DND-41 (cell line): ENCODE measurements at regions not wholly inside any gene's neighbourhood (a gene's known extent, or its start where the extent isn't known, plus 50 kb on each side); places are given as distances from the start of the nearest gene placed in this dataset.

Experiments used
- CTCF ChIP-seq: IDR thresholded peaks from 2 replicates; pipeline ENCODE4 v1.5.1; 2012; ENCODE audit warnings: borderline replicate concordance, low read length, moderate library complexity, mild to moderate bottlenecking; ENCODE audit not compliant: poor library complexity, severe bottlenecking; ENCODE audit errors: extremely low read depth
- EZH2 ChIP-seq: IDR thresholded peaks from 3 replicates; pipeline ENCODE4 v1.6.1; 2012; ENCODE audit warnings: borderline replicate concordance, low read depth, mild to moderate bottlenecking, moderate library complexity, low read length, inconsistent platforms; ENCODE audit not compliant: severe bottlenecking

- no peak for TF ChIP-seq CTCF
- TF ChIP-seq EZH2: no peak
Measured at GRCh38 chr7:115574681-115575291, 455.8 kb downstream of the TFEC start.
